Trophoblast cell (in vitro differentiated cells and primary cell): ENCODE measurements at regions not wholly inside any gene's neighbourhood (a gene's known extent, or its start where the extent isn't known, plus 50 kb on each side); places are given as distances from the start of the nearest gene placed in this dataset.

Source experiments
- DNase-seq, 2 donors: peaks; one replicate each; pipeline ENCODE4 v3.0.0-alpha.2; 2016
- H2AFZ ChIP-seq: 2 replicates; pipeline ENCODE4 v1.6.1; 2013; ENCODE audit warnings: low read length, moderate library complexity, mild to moderate bottlenecking; ENCODE audit not compliant: insufficient read depth, poor library complexity
- H2AK5ac ChIP-seq: 2 replicates; pipeline ENCODE4 v1.6.1; 2013; ENCODE audit warnings: mild to moderate bottlenecking, low read length
- H2BK120ac ChIP-seq: 2 replicates; pipeline ENCODE4 v1.6.1; 2013; ENCODE audit warnings: low read length, mild to moderate bottlenecking, moderate library complexity; ENCODE audit not compliant: insufficient read depth, poor library complexity
- H2BK12ac ChIP-seq: 2 replicates; pipeline ENCODE4 v1.6.1; 2013; ENCODE audit warnings: mild to moderate bottlenecking, low read length, moderate library complexity
- H2BK5ac ChIP-seq: 2 replicates; pipeline ENCODE4 v1.6.1; 2013; ENCODE audit warnings: low read length, low read depth, moderate library complexity, mild to moderate bottlenecking; ENCODE audit not compliant: poor library complexity
- H3K14ac ChIP-seq: 2 replicates; pipeline ENCODE4 v1.6.1; 2013; ENCODE audit warnings: mild to moderate bottlenecking, low read length
- H3K18ac ChIP-seq: 2 replicates; pipeline ENCODE4 v1.6.1; 2013; ENCODE audit warnings: mild to moderate bottlenecking, low read length
- H3K23ac ChIP-seq: 2 replicates; pipeline ENCODE4 v1.6.1; 2013; ENCODE audit warnings: low read length
- H3K27ac ChIP-seq: 2 replicates; pipeline ENCODE4 v1.5.1; 2013; ENCODE audit warnings: low read depth, mild to moderate bottlenecking, inconsistent platforms, low read length, moderate library complexity
- H3K27me3 ChIP-seq: 2 replicates; pipeline ENCODE4 v1.6.1; 2013; ENCODE audit warnings: inconsistent platforms, mild to moderate bottlenecking, low read length, moderate library complexity; ENCODE audit not compliant: insufficient read depth
- H3K36me3 ChIP-seq, 2 experiments: 1 replicate in 1 of 2; 2 replicates in 1 of 2; pipeline ENCODE4 v1.6.1; 2013; ENCODE audit warnings: low read length in 2 of 2, mild to moderate bottlenecking in 2 of 2, moderate library complexity in 1 of 2; ENCODE audit not compliant: insufficient read depth in 2 of 2, control insufficient read depth in 1 of 2
- H3K4ac ChIP-seq: 2 replicates; pipeline ENCODE4 v1.6.1; 2013; ENCODE audit warnings: low read depth, mild to moderate bottlenecking, low read length, moderate library complexity
- H3K4me1 ChIP-seq, 2 experiments: 1 replicate in 1 of 2; 2 replicates in 1 of 2; pipeline ENCODE4 v1.6.1; 2013; ENCODE audit warnings: low read length in 2 of 2, mild to moderate bottlenecking in 2 of 2, moderate library complexity in 1 of 2; ENCODE audit not compliant: insufficient read depth in 2 of 2, control insufficient read depth in 1 of 2
- H3K4me2 ChIP-seq: 2 replicates; pipeline ENCODE4 v1.6.1; 2013; ENCODE audit warnings: inconsistent platforms, mild to moderate bottlenecking, low read length, moderate library complexity
- H3K4me3 ChIP-seq: 2 replicates; pipeline ENCODE4 v1.5.1; 2013; ENCODE audit warnings: mild to moderate bottlenecking, low read depth, low read length, inconsistent platforms
- H3K79me1 ChIP-seq: one replicate; pipeline ENCODE4 v1.6.1; 2013; ENCODE audit warnings: low read length
- H3K79me2 ChIP-seq: 2 replicates; pipeline ENCODE4 v1.6.1; 2013; ENCODE audit warnings: low read length, mild to moderate bottlenecking; ENCODE audit not compliant: control insufficient read depth, insufficient read depth, poor library complexity
- H3K9ac ChIP-seq: 2 replicates; pipeline ENCODE4 v1.6.1; 2013; ENCODE audit warnings: mild to moderate bottlenecking, low read length
- H3K9me3 ChIP-seq: 2 replicates; pipeline ENCODE4 v1.6.1; 2013; ENCODE audit warnings: low read depth, mild to moderate bottlenecking, control low read depth, inconsistent platforms, low read length; ENCODE audit not compliant: insufficient read depth
- H4K12ac ChIP-seq: 2 replicates; pipeline ENCODE4 v1.6.1; 2013; ENCODE audit warnings: low read depth, mild to moderate bottlenecking, low read length, moderate library complexity
- H4K8ac ChIP-seq: 2 replicates; pipeline ENCODE4 v1.6.1; 2013; ENCODE audit warnings: low read depth, mild to moderate bottlenecking, low read length, moderate library complexity
- H4K91ac ChIP-seq: one replicate; pipeline ENCODE4 v1.6.1; 2013; ENCODE audit warnings: low read depth, mild to moderate bottlenecking, low read length, moderate library complexity
- WGBS: extraction: QIAGEN DNeasy Blood & Tissue Kit; methylation state at CpG from one replicate; pipeline ENCODE4 v1.1.7; 2013; ENCODE audit warnings: missing lambda C conversion rate; ENCODE audit not compliant: insufficient read length, insufficient coverage; ENCODE audit errors: extremely low coverage; 5-methylcytosine and 5-hydroxymethylcytosine counted together

DNA sequence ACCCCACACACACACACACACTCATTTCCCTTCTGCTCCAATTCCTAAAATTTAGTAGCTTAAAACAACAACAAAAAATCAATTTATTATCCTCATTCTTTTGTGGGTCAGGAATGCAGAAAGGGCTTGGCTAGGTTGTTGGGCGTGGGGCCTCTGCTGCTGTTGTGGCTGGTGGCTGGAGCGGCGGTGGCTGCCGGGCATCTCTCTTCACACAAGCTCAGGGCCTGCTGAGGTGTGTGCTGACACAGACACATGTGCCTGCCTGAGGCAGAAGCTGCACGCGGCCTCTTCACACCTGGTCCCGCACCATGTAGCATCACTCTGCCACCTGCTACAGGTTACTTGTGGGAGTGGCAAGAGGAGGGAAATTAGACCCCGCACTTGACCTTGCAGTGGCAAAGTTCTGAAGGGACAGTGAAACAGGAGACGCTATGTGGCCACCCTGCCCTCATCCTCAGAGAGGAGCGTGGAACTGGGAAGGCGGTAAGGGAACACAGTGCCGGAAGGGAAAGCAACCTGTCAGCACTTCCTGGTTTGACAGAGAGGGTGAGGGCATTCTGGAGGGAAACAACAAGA, 64.0 kb upstream of the PRR20G start:
- Histone ChIP-seq H4K12ac (no peak overlapping the region), H4K8ac (no peak overlapping the region), H3K4ac (no peak overlapping the region), H3K27ac (no peak overlapping the region), H3K9me3 (peaks cover 15% of the 10 kb centered on the region), H3K4me2 (no peak overlapping the region), H2BK120ac (no peak overlapping the region), H3K36me3 (no peaks in the 10 kb centered on the region), H3K18ac (no peak overlapping the region), H4K91ac (no peak overlapping the region), H2BK5ac (no peak overlapping the region), H3K79me2 (no peaks in the 10 kb centered on the region), H3K23ac (no peak overlapping the region), H3K27me3 (no peaks in the 10 kb centered on the region), H3K14ac (no peak overlapping the region), H3K79me1 (no peaks in the 10 kb centered on the region), H2AFZ (no peak overlapping the region), H2AK5ac (no peak overlapping the region), H2BK12ac (no peak overlapping the region), H3K4me3 (no peak overlapping the region), H3K9ac (no peak overlapping the region), H3K4me1 (no peaks in the 10 kb centered on the region)
- WGBS, result no CpG with 5 or more reads among the region's 12 CpGs
- DNase-seq, result no peak

DNA sequence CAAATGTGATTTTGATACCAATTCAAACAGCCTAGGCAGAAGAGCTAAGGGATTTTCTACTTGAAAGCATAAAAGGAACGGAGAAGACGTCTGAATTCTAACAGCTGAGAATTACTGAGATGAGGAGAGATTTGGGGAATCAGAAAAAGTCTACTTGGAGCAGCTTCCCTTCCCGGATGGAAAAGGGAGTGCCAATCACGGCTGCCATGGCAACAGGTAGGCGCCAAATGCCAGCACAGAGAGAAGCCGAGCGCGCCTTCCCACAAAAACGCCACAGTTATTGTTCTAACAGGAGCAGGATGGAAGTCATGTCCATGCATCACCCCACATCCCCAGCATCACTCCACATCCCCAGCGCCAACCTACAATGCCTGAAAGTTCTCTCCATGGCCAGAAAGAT, 63.5 kb upstream of the PRR20G start:
- Histone ChIP-seq H3K27ac (no peak overlapping the region), H3K14ac (no peak overlapping the region), H2BK12ac (no peak overlapping the region), H3K36me3 (no peaks in the 10 kb centered on the region), H3K23ac (no peak overlapping the region), H3K4me2 (no peak overlapping the region), H4K8ac (no peak overlapping the region), H3K9ac (no peak overlapping the region), H3K9me3 (peaks cover 9% of the 10 kb centered on the region), H2BK5ac (no peak overlapping the region), H4K91ac (no peak overlapping the region), H2AK5ac (no peak overlapping the region), H3K79me1 (no peaks in the 10 kb centered on the region), H3K4me1 (no peaks in the 10 kb centered on the region), H3K27me3 (no peaks in the 10 kb centered on the region), H3K18ac (no peak overlapping the region), H3K4ac (no peak overlapping the region), H2AFZ (no peak overlapping the region), H3K79me2 (no peaks in the 10 kb centered on the region), H4K12ac (no peak overlapping the region), H2BK120ac (no peak overlapping the region), H3K4me3 (no peak overlapping the region)
- DNase-seq, result no peak
- no CpG with 5 or more reads among the region's 10 CpGs for WGBS

DNA sequence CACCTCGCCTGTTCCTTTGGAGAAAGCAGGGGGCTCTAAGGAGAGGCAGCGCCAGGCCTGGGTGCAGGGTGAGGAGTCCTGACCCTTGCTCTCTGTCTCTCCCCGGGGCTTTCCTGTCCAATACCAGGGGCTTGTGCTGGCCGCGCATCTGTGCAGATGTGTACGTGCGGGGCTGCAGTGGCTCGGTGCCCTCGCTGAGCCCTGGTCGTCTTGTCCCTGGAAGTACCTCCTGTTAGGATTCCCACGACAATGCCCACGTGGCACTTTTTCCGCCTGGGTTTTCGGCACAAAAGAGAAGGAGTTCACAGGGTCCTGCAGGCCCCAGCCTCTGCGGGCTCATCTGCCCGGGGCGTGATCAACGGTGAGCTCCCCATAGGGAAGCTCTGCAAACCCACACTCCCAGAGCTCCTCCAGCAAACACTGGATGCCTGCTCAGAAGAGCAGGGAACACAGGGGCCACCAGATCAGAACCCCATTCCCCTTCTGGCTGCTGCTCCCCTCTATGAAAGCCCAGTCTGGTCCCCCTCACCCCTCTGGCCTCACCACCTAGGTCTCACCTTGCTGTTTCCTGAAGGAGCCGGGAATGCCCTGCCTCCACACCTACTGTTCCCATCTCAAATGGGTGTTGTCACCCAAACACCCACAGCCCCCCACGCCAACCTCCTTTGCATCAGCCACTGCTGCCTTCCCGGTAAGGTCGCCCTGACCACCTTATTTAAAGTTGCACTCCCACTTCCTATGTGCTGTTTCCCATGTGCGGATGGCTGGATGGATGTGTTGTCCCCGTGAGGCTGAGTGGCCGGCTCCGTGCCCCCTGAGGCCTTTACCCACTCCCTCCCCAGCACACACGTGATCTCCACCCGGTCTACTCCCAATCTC, 62.6 kb upstream of the PRR20G start:
- no peak overlapping the region for H2AK5ac ChIP-seq
- H3K9me3 ChIP-seq, result peaks cover 8% of the 10 kb centered on the region
- no peak overlapping the region for H3K4ac ChIP-seq
- H4K12ac ChIP-seq, result no peak overlapping the region
- no CpG with 5 or more reads among the region's 28 CpGs for WGBS
- H3K14ac ChIP-seq, result no peak overlapping the region
- no peak overlapping the region for H3K18ac ChIP-seq
- H3K27me3 ChIP-seq, result no peaks in the 10 kb centered on the region
- H2BK120ac ChIP-seq, result no peak overlapping the region
- H3K23ac ChIP-seq, result no peak overlapping the region
- H3K9ac ChIP-seq, result no peak overlapping the region
- H3K4me3 ChIP-seq, result no peak overlapping the region
- H2BK12ac ChIP-seq, result no peak overlapping the region
- H3K4me1 ChIP-seq, result no peaks in the 10 kb centered on the region
- no peak overlapping the region for H3K27ac ChIP-seq
- no peak overlapping the region for H3K4me2 ChIP-seq
- no peak overlapping the region for H4K8ac ChIP-seq
- H4K91ac ChIP-seq, result no peak overlapping the region
- H2AFZ ChIP-seq, result no peak overlapping the region
- no peaks in the 10 kb centered on the region for H3K36me3 ChIP-seq
- no peaks in the 10 kb centered on the region for H3K79me2 ChIP-seq
- no peak overlapping the region for H2BK5ac ChIP-seq
- H3K79me1 ChIP-seq, result no peaks in the 10 kb centered on the region
- DNase-seq, result no peak

DNA sequence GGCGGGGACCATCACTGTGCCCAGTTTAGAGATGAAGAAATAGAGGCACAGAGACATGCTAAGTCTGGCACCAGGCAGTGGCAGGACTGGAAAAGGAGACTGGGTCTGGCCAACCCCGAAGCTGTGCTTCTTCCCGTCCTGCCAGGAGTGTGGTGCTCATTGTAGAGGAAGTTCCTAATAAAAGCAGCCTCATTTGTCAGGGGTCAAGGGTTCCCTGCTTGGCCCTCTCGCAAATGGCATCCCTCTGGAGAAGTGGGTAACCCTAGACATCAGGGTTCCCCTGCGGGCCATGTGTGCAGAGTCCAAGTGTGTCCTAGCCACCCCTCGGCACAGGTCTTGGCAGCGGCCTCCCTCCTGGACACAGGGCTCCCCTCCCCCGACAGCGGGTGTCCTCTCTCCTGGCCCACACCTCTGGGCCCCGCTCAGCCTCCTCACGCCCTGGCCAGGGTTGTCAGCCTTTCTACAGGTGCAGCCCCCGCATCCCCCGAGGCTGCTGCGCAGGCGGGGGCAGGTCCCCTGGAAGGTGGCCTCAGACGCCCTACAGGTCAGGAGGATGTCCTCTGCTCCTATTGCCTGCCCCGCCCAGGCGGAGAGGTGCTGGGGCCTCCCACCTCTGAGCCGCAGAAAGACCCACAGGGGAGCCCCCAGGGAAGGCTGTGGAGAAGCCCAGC, 61.8 kb upstream of the PRR20G start:
- no peak overlapping the region for H3K18ac ChIP-seq
- H3K4me3 ChIP-seq, result no peak overlapping the region
- no peak overlapping the region for H2BK12ac ChIP-seq
- no peak overlapping the region for H3K4ac ChIP-seq
- no peak for DNase-seq
- H2BK5ac ChIP-seq, result no peak overlapping the region
- H3K9ac ChIP-seq, result no peak overlapping the region
- WGBS, result no CpG with 5 or more reads among the region's 19 CpGs
- H3K14ac ChIP-seq, result no peak overlapping the region
- H2AK5ac ChIP-seq, result no peak overlapping the region
- no peak overlapping the region for H4K12ac ChIP-seq
- H4K8ac ChIP-seq, result no peak overlapping the region
- H3K4me1 ChIP-seq, result no peaks in the 10 kb centered on the region
- no peak overlapping the region for H3K27ac ChIP-seq
- H2AFZ ChIP-seq, result no peak overlapping the region
- H4K91ac ChIP-seq, result no peak overlapping the region
- no peaks in the 10 kb centered on the region for H3K79me1 ChIP-seq
- no peak overlapping the region for H2BK120ac ChIP-seq
- no peaks in the 10 kb centered on the region for H3K79me2 ChIP-seq
- no peak overlapping the region for H3K23ac ChIP-seq
- no peaks in the 10 kb centered on the region for H3K27me3 ChIP-seq
- no peak overlapping the region for H3K4me2 ChIP-seq
- no peaks in the 10 kb centered on the region for H3K36me3 ChIP-seq
- H3K9me3 ChIP-seq, result peaks cover 3% of the 10 kb centered on the region
